ENCODE measurements at regions not wholly inside any gene's neighbourhood (a gene's known extent, or its start where the extent isn't known, plus 50 kb on each side); places are given as distances from the start of the nearest gene placed in this dataset.
"Not testable (repeated sequence)": the region's sequence is repeated elsewhere in the genome, so short reads cannot be mapped to it uniquely, and the experiment has no call there.

DNA sequence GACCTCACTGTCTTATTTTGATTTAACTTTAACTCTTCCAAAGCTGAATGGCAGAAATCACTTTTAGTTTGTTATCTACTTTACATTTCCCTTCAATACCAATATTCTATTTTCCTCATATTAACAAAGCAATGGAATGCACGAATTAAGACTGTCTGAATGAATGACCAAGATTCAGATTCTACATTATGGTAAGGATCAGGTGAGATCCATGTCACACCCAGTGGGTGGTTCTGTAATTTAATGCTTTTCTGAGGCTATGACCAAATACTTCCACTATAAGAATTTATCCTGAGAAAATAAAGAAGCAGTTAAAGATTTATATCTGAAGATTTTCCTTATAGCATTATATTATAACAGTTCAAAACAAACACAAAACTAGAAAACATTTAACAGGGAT, 90.2 kb upstream of the NUPR2 start:
- no peak for DNase-seq

DNA sequence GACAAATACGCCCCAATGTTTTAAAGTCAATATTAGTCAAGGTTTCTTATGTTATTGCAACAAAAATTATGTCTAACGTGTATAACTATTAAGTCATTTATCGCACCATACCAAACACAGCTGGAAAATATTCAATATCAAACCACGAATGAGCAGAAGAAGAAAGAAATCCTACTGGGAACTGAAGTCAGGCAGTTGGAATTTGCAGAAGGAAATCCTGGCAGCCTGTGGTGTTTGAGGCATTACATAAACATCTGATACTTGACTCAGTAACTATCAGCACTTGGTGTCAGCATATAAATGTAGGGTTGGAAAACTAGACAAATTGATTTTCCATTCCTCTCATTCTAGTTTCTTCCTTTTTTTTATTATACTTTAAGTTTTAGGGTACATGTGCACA, 83.4 kb upstream of the NUPR2 start:
- no peak for DNase-seq

DNA sequence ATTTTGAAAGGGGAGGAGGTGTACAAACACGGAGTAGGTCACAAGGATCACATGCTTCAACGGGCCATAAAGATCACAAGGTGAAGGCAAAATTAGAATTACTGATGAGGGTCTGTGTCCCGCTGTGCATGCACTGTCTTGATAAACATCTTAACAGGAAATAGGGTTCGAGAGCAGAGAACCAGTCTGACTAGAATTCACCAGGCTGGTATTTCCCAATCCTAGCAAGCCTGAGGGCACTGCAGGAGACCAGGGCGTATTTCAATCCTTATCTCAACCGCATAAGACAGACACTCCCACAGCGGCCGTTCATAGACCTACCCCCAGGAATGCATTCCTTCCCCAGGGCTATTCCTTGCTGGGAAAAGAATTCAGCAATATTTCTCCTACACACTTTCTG, 80.0 kb upstream of the NUPR2 start:
- DNase-seq = not testable (repeated sequence)

GRCh38 chr7:56188823-56189346, 72.7 kb upstream of the NUPR2 start:
- no peak for DNase-seq

- DNase-seq = no peak
These were observed 72.2 kb upstream of the NUPR2 start for GRCh38 chr7:56188376-56188775.

DNA sequence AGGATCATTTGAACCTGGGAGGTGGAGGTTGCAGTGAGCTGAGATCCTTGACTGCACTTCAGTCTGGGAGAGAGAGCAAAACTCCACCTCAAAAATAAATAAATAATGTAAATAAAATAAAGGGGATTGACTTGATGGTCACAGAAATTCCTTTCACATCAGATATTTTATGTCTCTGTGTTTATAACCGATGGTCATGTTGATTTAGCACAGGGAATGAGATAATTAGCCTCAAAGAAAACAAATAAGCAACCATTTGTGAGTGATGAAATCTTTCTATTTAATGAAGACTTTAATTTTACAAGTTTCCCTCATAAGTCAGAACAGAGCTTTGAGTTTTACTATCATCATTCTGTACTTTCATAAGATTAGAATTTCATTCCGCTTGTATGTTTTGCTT, 64.8 kb upstream of the NUPR2 start:
- DNase-seq = no peak

DNA sequence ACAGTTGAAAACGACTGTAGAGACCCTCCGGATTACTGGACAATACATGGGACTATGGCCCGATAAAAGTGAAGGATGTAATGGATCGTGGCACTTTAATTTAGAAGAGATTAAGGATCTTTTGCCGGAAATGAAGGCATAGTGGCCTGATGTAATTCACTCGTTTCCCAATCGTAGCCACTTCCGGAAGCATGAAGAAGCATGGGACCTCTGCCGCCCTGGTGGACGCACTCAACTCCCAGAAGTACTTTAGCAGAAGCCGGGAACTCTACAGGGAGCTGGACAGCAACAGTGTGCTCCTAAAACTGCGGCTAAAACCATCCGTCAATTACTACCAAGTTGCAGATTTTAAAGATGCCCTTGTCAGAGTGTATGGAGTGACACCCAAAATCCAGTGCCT, 59.6 kb upstream of the NUPR2 start:
- no peak for DNase-seq

DNA sequence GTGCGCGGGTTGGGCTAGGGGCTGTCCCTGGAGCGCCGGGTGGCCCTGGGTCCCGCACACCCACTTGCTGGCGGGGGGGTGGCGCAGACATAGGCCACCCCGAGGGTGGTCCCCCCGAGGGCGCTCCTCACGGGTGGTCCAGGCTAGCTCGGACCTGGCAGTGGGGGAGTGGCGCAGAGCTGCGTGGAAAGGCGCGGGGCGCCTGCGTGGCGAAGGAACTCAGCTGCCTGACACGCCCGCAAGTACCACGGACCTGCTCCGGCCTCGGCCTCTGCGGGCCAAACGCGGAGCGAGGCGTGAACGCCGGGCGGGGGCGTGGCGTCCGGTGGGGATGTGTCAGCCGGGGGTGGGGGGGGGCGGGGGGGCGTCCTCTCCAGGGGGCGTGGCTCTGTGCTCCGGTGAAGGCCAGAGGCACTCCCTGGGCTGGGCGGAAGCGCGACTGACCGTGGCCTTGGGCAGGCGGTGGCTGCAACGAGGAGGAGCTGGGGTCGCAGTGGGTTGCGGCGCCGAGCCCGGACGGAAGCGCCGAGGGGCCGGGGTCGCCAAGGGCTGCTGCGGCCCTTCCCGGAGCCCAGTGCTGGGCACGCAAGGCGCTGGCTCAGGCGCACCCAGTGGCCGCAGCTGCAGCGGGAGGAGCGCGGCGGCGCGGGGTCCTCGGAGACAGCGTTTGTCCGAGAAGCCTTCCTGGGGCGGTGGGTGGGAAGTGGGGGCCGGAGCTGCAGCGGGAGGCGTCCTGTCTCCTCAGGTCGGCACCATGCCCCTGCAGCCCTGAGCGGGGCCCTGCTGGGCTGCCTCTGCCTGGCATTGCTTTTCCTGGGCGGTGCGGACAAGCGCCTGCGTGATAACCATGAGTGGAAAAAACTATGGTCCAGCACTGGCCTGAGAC, 58.9 kb upstream of the NUPR2 start:
- DNase-seq = no peak

- no peak for DNase-seq
These were observed 58.2 kb upstream of the NUPR2 start for GRCh38 chr7:56174346-56174874.

All from left hindlimb (tissue), 1 donor.